ENCODE measurements at regions not wholly inside any gene's neighbourhood (a gene's known extent, or its start where the extent isn't known, plus 50 kb on each side); places are given as distances from the start of the nearest gene placed in this dataset.

DNA sequence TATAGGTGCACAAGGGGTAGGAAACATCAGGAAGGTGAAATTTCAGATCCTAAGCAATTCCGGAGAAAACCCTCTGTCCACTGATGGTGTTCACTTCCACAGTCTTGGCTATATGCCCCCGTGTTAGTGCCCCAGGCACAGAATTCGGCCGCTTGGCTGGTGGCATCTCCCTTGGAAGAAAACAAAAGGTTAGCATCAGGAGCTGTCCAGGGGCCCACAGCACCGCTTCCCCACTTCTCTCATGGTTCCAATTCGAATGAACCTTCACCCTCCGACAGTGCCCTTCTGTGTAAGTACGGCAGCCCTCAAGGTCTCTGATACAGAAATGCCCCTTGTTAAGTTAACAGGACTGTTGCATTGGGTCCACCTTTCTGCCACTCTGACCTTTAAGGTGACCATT, 409.0 kb downstream of the GADD45G start:
- no peaks in the 10 kb centered on the region for H3K4me1 ChIP-seq (ENCODE audit: low read length)
- H4K20me1 ChIP-seq (ENCODE audit: insufficient read depth, low read length): no peaks in the 10 kb centered on the region
- no peak for DNase-seq

DNA sequence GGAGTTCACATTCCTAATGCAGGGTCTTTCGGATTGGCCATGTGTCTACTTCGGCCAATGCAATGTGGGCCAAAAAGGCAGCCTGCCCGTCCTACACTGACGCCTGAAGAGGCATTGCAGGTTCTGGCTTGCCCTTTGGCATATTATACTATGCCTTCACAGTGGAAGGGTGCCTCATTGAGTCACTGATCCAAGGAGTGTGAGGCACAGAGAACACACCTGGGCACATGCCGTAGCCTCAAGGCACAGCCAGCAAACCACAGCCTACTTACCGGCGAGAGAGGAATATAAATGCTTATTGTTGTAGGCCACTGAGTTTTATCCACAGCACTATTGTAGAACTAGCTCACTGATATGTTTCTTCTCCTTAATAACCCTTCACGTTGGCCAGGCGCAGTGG, 409.6 kb downstream of the GADD45G start:
- Histone ChIP-seq H3K9ac (ENCODE audit: low read length) (no peak overlapping the region), H3K4me2 (ENCODE audit: low read depth, low read length) (no peak overlapping the region), H3F3A (ENCODE audit: insufficient read depth, low read length) (no peaks in the 10 kb centered on the region), H3K4me3 (ENCODE audit: low read length) (no peak overlapping the region), H3K9me2 (replicated peaks; ENCODE audit: insufficient read depth, low read length) (no peaks in the 10 kb centered on the region), H2AFZ (ENCODE audit: low read length) (no peak overlapping the region), H3K9me3 (replicated peaks; ENCODE audit: insufficient read depth, low read length) (no peaks in the 10 kb centered on the region), H3K27ac (ENCODE audit: low read length) (no peak overlapping the region), H3K79me2 (ENCODE audit: low read length) (no peaks in the 10 kb centered on the region), H3K4me1 (ENCODE audit: low read length) (no peaks in the 10 kb centered on the region), H3K36me3 (replicated peaks; ENCODE audit: insufficient read depth, low read length) (no peaks in the 10 kb centered on the region), H4K20me1 (ENCODE audit: insufficient read depth, low read length) (no peaks in the 10 kb centered on the region), H3K27me3 (replicated peaks; ENCODE audit: insufficient read depth, low read length) (no peaks in the 10 kb centered on the region)
- TF ChIP-seq, protein P1, sequence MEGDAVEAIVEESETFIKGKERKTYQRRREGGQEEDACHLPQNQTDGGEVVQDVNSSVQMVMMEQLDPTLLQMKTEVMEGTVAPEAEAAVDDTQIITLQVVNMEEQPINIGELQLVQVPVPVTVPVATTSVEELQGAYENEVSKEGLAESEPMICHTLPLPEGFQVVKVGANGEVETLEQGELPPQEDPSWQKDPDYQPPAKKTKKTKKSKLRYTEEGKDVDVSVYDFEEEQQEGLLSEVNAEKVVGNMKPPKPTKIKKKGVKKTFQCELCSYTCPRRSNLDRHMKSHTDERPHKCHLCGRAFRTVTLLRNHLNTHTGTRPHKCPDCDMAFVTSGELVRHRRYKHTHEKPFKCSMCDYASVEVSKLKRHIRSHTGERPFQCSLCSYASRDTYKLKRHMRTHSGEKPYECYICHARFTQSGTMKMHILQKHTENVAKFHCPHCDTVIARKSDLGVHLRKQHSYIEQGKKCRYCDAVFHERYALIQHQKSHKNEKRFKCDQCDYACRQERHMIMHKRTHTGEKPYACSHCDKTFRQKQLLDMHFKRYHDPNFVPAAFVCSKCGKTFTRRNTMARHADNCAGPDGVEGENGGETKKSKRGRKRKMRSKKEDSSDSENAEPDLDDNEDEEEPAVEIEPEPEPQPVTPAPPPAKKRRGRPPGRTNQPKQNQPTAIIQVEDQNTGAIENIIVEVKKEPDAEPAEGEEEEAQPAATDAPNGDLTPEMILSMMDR (IDR thresholded peaks at IDR 0.05; ENCODE audit: low read length): no peak
- TF ChIP-seq EZH2phosphoT487 (IDR thresholded peaks at IDR 0.05; ENCODE audit: low read length) (no peak), EZH2 (optimal IDR thresholded peaks at IDR 0.05; ENCODE audit: low read depth, low read length) (no peak)
- DNase-seq: no peak

More for the DNA sequence above, 409.0 kb downstream of the GADD45G start:
- Histone ChIP-seq H2AFZ (ENCODE audit: low read length) (no peak overlapping the region), H3K9ac (ENCODE audit: low read length) (no peak overlapping the region), H3K79me2 (ENCODE audit: low read length) (no peaks in the 10 kb centered on the region), H3K9me2 (replicated peaks; ENCODE audit: insufficient read depth, low read length) (no peaks in the 10 kb centered on the region), H3K9me3 (replicated peaks; ENCODE audit: insufficient read depth, low read length) (no peaks in the 10 kb centered on the region), H3K27me3 (replicated peaks; ENCODE audit: insufficient read depth, low read length) (no peaks in the 10 kb centered on the region), H3F3A (ENCODE audit: insufficient read depth, low read length) (no peaks in the 10 kb centered on the region), H3K4me2 (ENCODE audit: low read depth, low read length) (no peak overlapping the region), H3K27ac (ENCODE audit: low read length) (no peak overlapping the region), H3K4me3 (ENCODE audit: low read length) (no peak overlapping the region), H3K36me3 (replicated peaks; ENCODE audit: insufficient read depth, low read length) (no peaks in the 10 kb centered on the region)
- TF ChIP-seq EZH2phosphoT487 (IDR thresholded peaks at IDR 0.05; ENCODE audit: low read length): no peak

DNA sequence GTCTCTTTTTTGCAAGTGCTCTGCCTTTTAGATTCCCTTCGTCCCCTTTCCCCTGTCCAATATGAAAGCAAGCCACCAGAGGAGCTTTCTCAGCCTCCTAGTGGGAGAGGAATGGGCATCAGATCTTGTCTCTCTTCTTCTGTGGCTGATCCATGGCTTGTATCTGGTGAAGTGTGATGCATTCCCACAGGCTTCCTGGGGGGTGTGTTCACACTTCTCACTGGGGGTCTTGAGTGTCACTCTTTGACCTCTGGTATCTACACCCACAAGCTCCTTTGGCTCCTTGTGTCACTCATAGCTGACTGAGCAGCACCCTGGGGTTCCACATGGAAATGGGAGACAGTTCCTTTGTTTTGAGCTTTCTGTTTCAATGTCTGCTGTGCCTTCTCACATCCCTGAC, 411.5 kb downstream of the GADD45G start:
- no peak overlapping the region for H3K4me2 ChIP-seq (ENCODE audit: low read depth, low read length)
- no peak overlapping the region for H3K27ac ChIP-seq (ENCODE audit: low read length)
- no peak for TF ChIP-seq EZH2 (optimal IDR thresholded peaks at IDR 0.05; ENCODE audit: low read depth, low read length)
- no peak for TF ChIP-seq EZH2phosphoT487 (IDR thresholded peaks at IDR 0.05; ENCODE audit: low read length)
- TF ChIP-seq, protein P1 (IDR thresholded peaks at IDR 0.05; ENCODE audit: low read length): no peak
- H3K9ac ChIP-seq (ENCODE audit: low read length): no peak overlapping the region
- DNase-seq: no peak
- no peaks in the 10 kb centered on the region for H3K27me3 ChIP-seq (replicated peaks; ENCODE audit: insufficient read depth, low read length)
- H3K4me3 ChIP-seq (ENCODE audit: low read length): no peak overlapping the region
- no peaks in the 10 kb centered on the region for H3K36me3 ChIP-seq (replicated peaks; ENCODE audit: insufficient read depth, low read length)
- no peaks in the 10 kb centered on the region for H3F3A ChIP-seq (ENCODE audit: insufficient read depth, low read length)
- no peaks in the 10 kb centered on the region for H3K4me1 ChIP-seq (ENCODE audit: low read length)
- H3K9me2 ChIP-seq (replicated peaks; ENCODE audit: insufficient read depth, low read length): no peaks in the 10 kb centered on the region
- H2AFZ ChIP-seq (ENCODE audit: low read length): no peak overlapping the region
- no peaks in the 10 kb centered on the region for H4K20me1 ChIP-seq (ENCODE audit: insufficient read depth, low read length)
- no peaks in the 10 kb centered on the region for H3K79me2 ChIP-seq (ENCODE audit: low read length)
- no peaks in the 10 kb centered on the region for H3K9me3 ChIP-seq (replicated peaks; ENCODE audit: insufficient read depth, low read length)

DNA sequence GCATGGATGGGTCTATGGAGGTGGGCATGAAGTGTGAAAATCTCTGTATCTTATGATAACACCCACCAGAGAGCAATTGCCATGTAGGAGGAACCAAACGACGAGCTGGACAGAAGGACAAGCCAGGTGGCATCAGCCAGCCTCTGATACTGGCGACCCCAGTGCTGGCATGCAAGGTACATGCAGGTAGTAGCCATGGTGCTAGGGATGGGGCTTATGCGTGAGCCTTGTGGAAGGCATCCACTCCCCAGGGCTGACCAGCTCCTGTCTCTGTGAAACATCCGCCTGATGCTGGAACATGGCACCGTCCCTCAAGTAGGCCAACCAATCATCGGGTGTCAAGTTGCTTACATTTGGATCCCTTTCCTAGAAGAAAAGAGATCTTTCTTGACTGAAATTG, 412.9 kb downstream of the GADD45G start:
- Histone ChIP-seq H3K9ac (ENCODE audit: low read length) (no peak overlapping the region), H3K79me2 (ENCODE audit: low read length) (no peaks in the 10 kb centered on the region), H4K20me1 (ENCODE audit: insufficient read depth, low read length) (no peaks in the 10 kb centered on the region), H2AFZ (ENCODE audit: low read length) (no peak overlapping the region), H3F3A (ENCODE audit: insufficient read depth, low read length) (no peaks in the 10 kb centered on the region), H3K27ac (ENCODE audit: low read length) (no peak overlapping the region), H3K36me3 (replicated peaks; ENCODE audit: insufficient read depth, low read length) (no peaks in the 10 kb centered on the region), H3K4me3 (ENCODE audit: low read length) (no peak overlapping the region), H3K4me1 (ENCODE audit: low read length) (no peaks in the 10 kb centered on the region), H3K27me3 (replicated peaks; ENCODE audit: insufficient read depth, low read length) (no peaks in the 10 kb centered on the region), H3K9me2 (replicated peaks; ENCODE audit: insufficient read depth, low read length) (no peaks in the 10 kb centered on the region), H3K9me3 (replicated peaks; ENCODE audit: insufficient read depth, low read length) (no peaks in the 10 kb centered on the region), H3K4me2 (ENCODE audit: low read depth, low read length) (no peak overlapping the region)
- TF ChIP-seq EZH2phosphoT487 (IDR thresholded peaks at IDR 0.05; ENCODE audit: low read length) (no peak), EZH2 (optimal IDR thresholded peaks at IDR 0.05; ENCODE audit: low read depth, low read length) (no peak)
- TF ChIP-seq, protein P1 (IDR thresholded peaks at IDR 0.05; ENCODE audit: low read length): no peak
- no peak for DNase-seq
